Heart right ventricle (tissue), 16 donors: ENCODE measurements at regions not wholly inside any gene's neighbourhood (a gene's known extent, or its start where the extent isn't known, plus 50 kb on each side); places are given as distances from the start of the nearest gene placed in this dataset.
"Not testable (repeated sequence)": the region's sequence is repeated elsewhere in the genome, so short reads cannot be mapped to it uniquely, and the experiment has no call there.

ENCODE experiments used
- ATAC-seq, 8 donors: fragments of 200-7000 bp; cut with Tn5 transposase; one replicate each; pipeline ENCODE4 v1.9.1; 2020; ENCODE audit warnings: mild to moderate bottlenecking in 8 of 8, moderate library complexity in 8 of 8, moderate number of reproducible peaks in 1 of 8
- DNase-seq, 2 donors: peaks; one replicate each; pipeline ENCODE4 v3.0.0-alpha.2; 2020
- H3K27ac ChIP-seq, 10 donors: fragments of 200-600 bp; sonication (generic) in 2 of 10; one replicate each; pipeline versions ENCODE4 v1.5.0 to v1.8.0; 2020 to 2022; ENCODE audit warnings: mild to moderate bottlenecking in 3 of 10
- H3K27me3 ChIP-seq, 7 donors: fragments of 200-600 bp; one replicate each; pipeline ENCODE4 v1.8.0; 2021 to 2022; ENCODE audit warnings: mild to moderate bottlenecking in 2 of 7
- H3K36me3 ChIP-seq, 9 donors: fragments of 200-600 bp; sonication (generic) in 1 of 9; one replicate each; pipeline versions ENCODE4 v1.5.0 to v1.8.0; 2020 to 2022; ENCODE audit warnings: mild to moderate bottlenecking in 2 of 9
- H3K4me1 ChIP-seq, 9 donors: fragments of 200-600 bp; sonication (generic) in 1 of 9; one replicate each; pipeline versions ENCODE4 v1.5.0 to v1.8.0; 2020 to 2022; ENCODE audit warnings: mild to moderate bottlenecking in 4 of 9
- H3K4me3 ChIP-seq, 10 donors: fragments of 200-600 bp; sonication (generic) in 2 of 10; one replicate each; pipeline versions ENCODE4 v1.5.0 to v1.8.0; 2020 to 2022; ENCODE audit warnings: mild to moderate bottlenecking in 7 of 10, moderate library complexity in 2 of 10
- H3K9me3 ChIP-seq, 11 donors: fragments of 200-600 bp in 10 of 11; sonication (generic) in 2 of 11; one replicate each; pipeline versions ENCODE4 v1.5.0 to v1.8.0; 2013 to 2022; ENCODE audit warnings: mild to moderate bottlenecking in 2 of 11, control low read depth in 1 of 11, moderate library complexity in 1 of 11
- WGBS, 2 donors: extraction: QIAGEN DNeasy Blood & Tissue Kit; methylation state at CpG; one replicate each; pipeline ENCODE4 v1.1.7; 2013; ENCODE audit warnings: inconsistent platforms in 1 of 2; 5-methylcytosine and 5-hydroxymethylcytosine counted together
- intact Hi-C, 10 donors: fragments of 100-400 bp; cut with DNase I; formaldehyde crosslinking; loops; one replicate each; pipeline versions ENCODE4 v1.11.1 to v1.14.2; 2022
- TF ChIP-seq, protein P1 (sequence below), 9 donors: fragments of 200-600 bp; sonication (generic) in 2 of 9; IDR thresholded peaks; one replicate each; pipeline versions ENCODE4 v1.5.0 to v1.8.0; 2021 to 2022; ENCODE audit warnings: antibody characterized with exemption in 9 of 9, mild to moderate bottlenecking in 5 of 9, moderate library complexity in 1 of 9
- donor health status: Arrhythmogenic right ventricular cardiomyopathy.
- donor health status: ischemic (EF 13 %, LVEDD 7.1; RV severe dilation, severe dysfunction).
- donor health status: healthy with polysubstance abuse.
- donor health status: DM: no; HTN: yes; CAD: no.
- donor health status: DM: no; HTN: no; CAD: no.
- donor health status: ischemic (EF 25% LVEDD 6.9; RV normal size, moderate dysfunction).
- donor health status: ischemic (EF 25% LVEDD 5.7; RV mildly dilated, moderate dysfunction).
- donor health status: healthy.
- donor health status: DM: yes; HTN: yes; CAD: no.
- donor health status: Ischemic cardiomyopathy.
- donor health status: ischemic (EF 35%, LVEDD 5.7; RV mildly dilated, moderate dysfunction).
- donor health status: nonischemic (EF 11% LVEDD 7.7; RV severe dilation, severe dysfunction).
- donor health status: DM: yes; HTN: yes; CAD: no.
- donor health status: PGD.
- donor health status: ischemic (EF 29% LVEDD 5.4; RV normal size, mild dysfunction).
- donor health status: nonischemic (EF 23%, LVEDD 6.1; RV moderate dilation, normal function).

DNA sequence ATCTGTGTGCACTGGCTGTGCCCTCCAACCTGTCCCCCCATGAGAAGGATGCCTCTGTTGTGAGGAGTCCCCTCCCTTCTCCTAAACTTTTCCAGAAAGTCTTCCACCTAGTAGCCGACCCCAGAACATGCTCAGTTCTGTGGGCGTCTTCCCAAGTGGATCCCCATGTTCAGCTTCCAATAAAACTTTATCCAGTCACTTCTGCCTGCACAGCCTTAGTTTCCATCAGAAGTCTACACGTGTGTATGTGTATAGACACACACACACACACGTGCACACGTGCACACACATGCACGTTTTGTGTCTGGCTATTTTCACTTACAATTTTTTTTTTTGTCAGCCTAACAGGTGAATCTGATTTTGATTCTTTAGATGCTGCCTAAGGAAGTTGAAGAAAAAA is 115.1 kb downstream of the RTP5 start:
- Histone ChIP-seq H3K36me3 (no peaks in the 10 kb centered on the region), H3K27me3 (no peaks in the 10 kb centered on the region), H3K27ac (no peak overlapping the region), H3K4me1 (no peaks in the 10 kb centered on the region), H3K4me3 (no peak overlapping the region), H3K9me3 (no peaks in the 10 kb centered on the region)
- no peak for ATAC-seq
- DNase-seq, result no peak
- 77 to 85% methylated on average over 6 of the region's 6 CpGs for WGBS, 2 donors
- TF ChIP-seq, protein P1, sequence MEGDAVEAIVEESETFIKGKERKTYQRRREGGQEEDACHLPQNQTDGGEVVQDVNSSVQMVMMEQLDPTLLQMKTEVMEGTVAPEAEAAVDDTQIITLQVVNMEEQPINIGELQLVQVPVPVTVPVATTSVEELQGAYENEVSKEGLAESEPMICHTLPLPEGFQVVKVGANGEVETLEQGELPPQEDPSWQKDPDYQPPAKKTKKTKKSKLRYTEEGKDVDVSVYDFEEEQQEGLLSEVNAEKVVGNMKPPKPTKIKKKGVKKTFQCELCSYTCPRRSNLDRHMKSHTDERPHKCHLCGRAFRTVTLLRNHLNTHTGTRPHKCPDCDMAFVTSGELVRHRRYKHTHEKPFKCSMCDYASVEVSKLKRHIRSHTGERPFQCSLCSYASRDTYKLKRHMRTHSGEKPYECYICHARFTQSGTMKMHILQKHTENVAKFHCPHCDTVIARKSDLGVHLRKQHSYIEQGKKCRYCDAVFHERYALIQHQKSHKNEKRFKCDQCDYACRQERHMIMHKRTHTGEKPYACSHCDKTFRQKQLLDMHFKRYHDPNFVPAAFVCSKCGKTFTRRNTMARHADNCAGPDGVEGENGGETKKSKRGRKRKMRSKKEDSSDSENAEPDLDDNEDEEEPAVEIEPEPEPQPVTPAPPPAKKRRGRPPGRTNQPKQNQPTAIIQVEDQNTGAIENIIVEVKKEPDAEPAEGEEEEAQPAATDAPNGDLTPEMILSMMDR (IDR thresholded peaks at IDR 0.05), result no peak
- intact Hi-C loops, result no loop called here

GRCh38 chr2:241985161-241985985 is 115.8 kb downstream of the RTP5 start:
- 81 to 82% methylated on average over 22 to 46 of the region's 46 CpGs for WGBS, 2 donors
- DNase-seq, intact Hi-C loops, H3K9me3 ChIP-seq, H3K4me3 ChIP-seq, ATAC-seq, H3K4me1 ChIP-seq, H3K27me3 ChIP-seq, H3K27ac ChIP-seq, H3K36me3 ChIP-seq: not testable (repeated sequence)

DNA sequence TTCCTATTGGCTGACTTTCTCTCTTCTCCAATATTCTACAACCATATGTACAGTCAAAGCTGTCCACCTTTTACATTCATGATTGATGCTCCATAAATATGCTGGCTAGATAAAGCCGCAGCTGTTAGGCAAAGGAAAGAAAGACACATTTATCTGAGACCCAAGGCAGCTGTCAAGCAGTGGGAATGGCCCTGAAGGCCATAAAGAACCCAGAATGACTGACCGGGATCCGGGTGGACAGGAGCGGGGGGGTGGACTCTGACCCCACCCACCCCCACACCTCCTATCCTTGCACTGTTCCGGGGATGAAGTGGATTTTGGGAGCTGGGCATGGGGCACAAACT is 116.4 kb downstream of the RTP5 start:
- Histone ChIP-seq H3K36me3 (no peaks in the 10 kb centered on the region), H3K4me1 (no peaks in the 10 kb centered on the region), H3K27me3 (no peaks in the 10 kb centered on the region), H3K4me3 (no peak overlapping the region), H3K27ac (no peak overlapping the region), H3K9me3 (no peaks in the 10 kb centered on the region)
- no peak for DNase-seq
- intact Hi-C loops, result no loop called here
- no peak for ATAC-seq
- 66 to 76% methylated on average over 5 of the region's 5 CpGs for WGBS, 2 donors
- TF ChIP-seq, protein P1 (IDR thresholded peaks at IDR 0.05), result no peak

DNA sequence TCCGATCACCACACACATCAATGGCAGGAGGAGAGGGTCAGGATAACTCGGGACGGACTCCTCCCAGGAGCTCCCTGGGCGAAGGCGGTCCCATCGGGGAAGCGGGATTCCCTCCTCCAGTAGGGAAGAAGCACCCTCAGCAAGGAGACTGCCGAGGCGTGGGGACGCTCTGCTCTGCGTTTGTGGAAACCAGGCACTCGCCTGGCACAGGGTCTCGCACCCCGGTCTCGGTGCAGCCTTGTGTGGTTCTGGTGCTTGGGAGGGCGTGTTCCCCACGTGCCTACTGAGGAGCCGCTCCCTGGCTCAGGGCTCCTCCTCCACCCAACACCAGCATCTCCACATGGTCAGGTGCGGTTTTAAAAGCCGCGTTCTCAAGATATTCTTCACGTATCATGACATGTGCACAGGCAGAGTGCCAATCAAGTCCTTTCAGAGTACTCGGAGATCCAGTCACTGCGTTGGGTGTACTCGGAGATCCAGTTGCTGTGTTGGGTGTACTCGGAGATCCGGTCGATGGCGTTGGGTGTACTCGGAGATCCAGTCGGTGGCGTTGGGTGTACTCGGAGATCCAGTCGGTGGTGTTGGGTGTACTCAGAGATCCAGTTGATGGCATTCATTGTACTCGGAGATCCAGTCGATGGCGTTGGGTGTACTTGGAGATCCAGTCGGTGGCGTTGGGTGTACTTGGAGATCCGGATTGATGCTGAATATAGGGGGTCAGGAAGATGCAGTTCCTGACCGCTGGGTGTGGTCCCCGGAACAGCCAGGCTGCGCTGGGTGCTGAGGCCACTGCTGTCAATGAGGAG is 117.5 kb downstream of the RTP5 start:
- DNase-seq, result no peak
- ATAC-seq, result no peak
- TF ChIP-seq, protein P1 (IDR thresholded peaks at IDR 0.05), result no peak
- H3K4me3 ChIP-seq, result no peak overlapping the region
- H3K9me3 ChIP-seq, result no peaks in the 10 kb centered on the region
- intact Hi-C loops, result no loop called here
- H3K4me1 ChIP-seq, result no peaks in the 10 kb centered on the region
- WGBS, 2 donors, result 86 to 88% methylated on average over 43 of the region's 43 CpGs
- H3K27me3 ChIP-seq, result no peaks in the 10 kb centered on the region
- no peak overlapping the region for H3K27ac ChIP-seq
- no peaks in the 10 kb centered on the region for H3K36me3 ChIP-seq

- no peak overlapping the region for H3K4me3 ChIP-seq
- H3K27me3 ChIP-seq, result no peaks in the 10 kb centered on the region
- 85 to 89% methylated on average over 24 of the region's 24 CpGs for WGBS, 2 donors
- no peaks in the 10 kb centered on the region for H3K4me1 ChIP-seq
- intact Hi-C loops, result no loop called here
- H3K27ac ChIP-seq, result no peak overlapping the region
- no peaks in the 10 kb centered on the region for H3K9me3 ChIP-seq
- no peak for DNase-seq
- ATAC-seq, result no peak
- no peaks in the 10 kb centered on the region for H3K36me3 ChIP-seq
- TF ChIP-seq, protein P1 (IDR thresholded peaks at IDR 0.05), result no peak
These were observed 118.2 kb downstream of the RTP5 start for GRCh38 chr2:241987726-241988125.
